ENCODE measurements at regions not wholly inside any gene's neighbourhood (a gene's known extent, or its start where the extent isn't known, plus 50 kb on each side); places are given as distances from the start of the nearest gene placed in this dataset.

GRCh38 chr13:76472916-76473315 lies 413.3 kb downstream of the KCTD12 start:
- no peak for TF ChIP-seq POLR2A (IDR thresholded peaks at IDR 0.05; ENCODE audit: low read depth)
- no peak for TF ChIP-seq POLR2AphosphoS5 (IDR thresholded peaks at IDR 0.05)
- no peak for TF ChIP-seq CTCF (IDR thresholded peaks at IDR 0.05)
- no peak for TF ChIP-seq EP300 (IDR thresholded peaks at IDR 0.05)
- intact Hi-C loops (cut with DNase I): loop anchor here (2.0 to 5.0 kb wide), 3 partner anchors 429 to 776 kb away; no protein-coding TSS in a partner anchor
- Histone ChIP-seq H3K27ac (replicated peaks in 1 of 4) (no peak overlapping the region), H3K27me3 (no peaks in the 10 kb centered on the region), H3K36me3 (no peaks in the 10 kb centered on the region), H3K9me3 (no peaks in the 10 kb centered on the region), H3K4me3 (no peak overlapping the region), H3K4me1 (peaks cover 4 to 20% (median 15%) of the 10 kb centered on the region in 4 donors)
- DNase-seq (ENCODE audit: extremely low spot score): no peak
- 98% methylated on average over 2 of the region's 2 CpGs for WGBS

GRCh38 chr13:76471486-76471885 lies 414.7 kb downstream of the KCTD12 start:
- no peak overlapping the region for H3K4me3 ChIP-seq
- 71% methylated on average over 1 of the region's 1 CpG for WGBS
- peaks cover 4 to 21% (median 15%) of the 10 kb centered on the region in 4 donors for H3K4me1 ChIP-seq
- H3K36me3 ChIP-seq: no peaks in the 10 kb centered on the region
- H3K9me3 ChIP-seq: no peaks in the 10 kb centered on the region
- TF ChIP-seq POLR2A (IDR thresholded peaks at IDR 0.05; ENCODE audit: low read depth): no peak
- TF ChIP-seq EP300 (IDR thresholded peaks at IDR 0.05): no peak
- no peak for TF ChIP-seq CTCF (IDR thresholded peaks at IDR 0.05)
- no peak for TF ChIP-seq POLR2AphosphoS5 (IDR thresholded peaks at IDR 0.05)
- intact Hi-C loops (cut with DNase I): loop anchor here (5.0 kb wide), 2 partner anchors 431 to 774 kb away; no protein-coding TSS in a partner anchor
- DNase-seq (ENCODE audit: extremely low spot score): no peak
- no peaks in the 10 kb centered on the region for H3K27me3 ChIP-seq
- no peak overlapping the region for H3K27ac ChIP-seq (replicated peaks in 1 of 4)

GRCh38 chr13:76470991-76471390 lies 415.2 kb downstream of the KCTD12 start:
- peaks cover 4 to 26% (median 20%) of the 10 kb centered on the region in 4 donors for H3K4me1 ChIP-seq
- H3K27me3 ChIP-seq: no peaks in the 10 kb centered on the region
- H3K9me3 ChIP-seq: no peaks in the 10 kb centered on the region
- no peaks in the 10 kb centered on the region for H3K36me3 ChIP-seq
- no peak overlapping the region for H3K4me3 ChIP-seq
- H3K27ac ChIP-seq (replicated peaks in 1 of 4): no peak overlapping the region
- DNase-seq (ENCODE audit: extremely low spot score): no peak
- intact Hi-C loops (cut with DNase I): loop anchor here (5.0 kb wide), 2 partner anchors 431 to 774 kb away; no protein-coding TSS in a partner anchor
- TF ChIP-seq CTCF (IDR thresholded peaks at IDR 0.05) (no peak), POLR2A (IDR thresholded peaks at IDR 0.05; ENCODE audit: low read depth) (no peak), POLR2AphosphoS5 (IDR thresholded peaks at IDR 0.05) (no peak), EP300 (IDR thresholded peaks at IDR 0.05) (no peak)
- 92% methylated on average over 6 of the region's 6 CpGs for WGBS

GRCh38 chr13:76466043-76466442 lies 420.2 kb downstream of the KCTD12 start:
- H3K4me1 ChIP-seq: peaks cover 0 to 21% (median 7%) of the 10 kb centered on the region in 4 donors
- H3K36me3 ChIP-seq: no peaks in the 10 kb centered on the region
- H3K27me3 ChIP-seq: no peaks in the 10 kb centered on the region
- DNase-seq (ENCODE audit: extremely low spot score): no peak
- intact Hi-C loops (cut with DNase I): loop anchor here (5.0 kb wide), 1 partner anchor 74 kb away; no protein-coding TSS in a partner anchor
- no peak overlapping the region for H3K27ac ChIP-seq (replicated peaks in 1 of 4)
- no peak for TF ChIP-seq EP300 (IDR thresholded peaks at IDR 0.05)
- no peak for TF ChIP-seq POLR2AphosphoS5 (IDR thresholded peaks at IDR 0.05)
- no peak for TF ChIP-seq POLR2A (IDR thresholded peaks at IDR 0.05; ENCODE audit: low read depth)
- TF ChIP-seq CTCF (IDR thresholded peaks at IDR 0.05): no peak
- WGBS: 39% methylated on average over 1 of the region's 1 CpG
- no peak overlapping the region for H3K4me3 ChIP-seq
- H3K9me3 ChIP-seq: no peaks in the 10 kb centered on the region

- Histone ChIP-seq H3K4me3 (no peak overlapping the region), H3K4me1 (peaks cover 0 to 26% (median 7%) of the 10 kb centered on the region in 4 donors), H3K27me3 (no peaks in the 10 kb centered on the region), H3K9me3 (no peaks in the 10 kb centered on the region), H3K27ac (replicated peaks in 1 of 4) (no peak overlapping the region), H3K36me3 (no peaks in the 10 kb centered on the region)
- TF ChIP-seq EP300 (IDR thresholded peaks at IDR 0.05) (no peak), CTCF (IDR thresholded peaks at IDR 0.05) (no peak), POLR2AphosphoS5 (IDR thresholded peaks at IDR 0.05) (no peak), POLR2A (IDR thresholded peaks at IDR 0.05; ENCODE audit: low read depth) (no peak)
- intact Hi-C loops (cut with DNase I): no loop called here
- DNase-seq (ENCODE audit: extremely low spot score): no peak
- WGBS: 83% methylated on average over 2 of the region's 2 CpGs
Observed at GRCh38 chr13:76463314-76463713, 422.9 kb downstream of the KCTD12 start.
